GM21737 (cell line): ENCODE measurements at regions not wholly inside any gene's neighbourhood (a gene's known extent, or its start where the extent isn't known, plus 50 kb on each side); places are given as distances from the start of the nearest gene placed in this dataset.

Source experiments
- ATAC-seq: cut with Tn5 transposase; IDR thresholded peaks from one replicate; pipeline ENCODE4 v1.9.1; 2021; ENCODE audit warnings: mild to moderate bottlenecking, moderate library complexity; ENCODE audit not compliant: unreplicated experiment

GRCh38 chr4:98210281-98210680 is 50.9 kb upstream of the RAP1GDS1 start:
- ATAC-seq: no peak

GRCh38 chr4:98209111-98209510 is 52.1 kb upstream of the RAP1GDS1 start:
- no peak for ATAC-seq

- ATAC-seq: peak; percentile 40
These were observed 57.0 kb upstream of the RAP1GDS1 start for GRCh38 chr4:98204236-98204553.

GRCh38 chr4:98203332-98204235 is 57.6 kb upstream of the RAP1GDS1 start:
- peak; percentile 77 for ATAC-seq

- no peak for ATAC-seq
These were observed 58.3 kb upstream of the RAP1GDS1 start for GRCh38 chr4:98202907-98203306.

- ATAC-seq: no peak
These were observed 56.0 kb upstream of the STPG2 start for GRCh38 chr4:98199247-98199646.

- no peak for ATAC-seq
These were observed 51.7 kb upstream of the STPG2 start for GRCh38 chr4:98195005-98195404.

- ATAC-seq: no peak
These were observed 50.3 kb upstream of the STPG2 start for GRCh38 chr4:98193459-98194105.
